ENCODE measurements at regions not wholly inside any gene's neighbourhood (a gene's known extent, or its start where the extent isn't known, plus 50 kb on each side); places are given as distances from the start of the nearest gene placed in this dataset.
"Not testable (repeated sequence)": the region's sequence is repeated elsewhere in the genome, so short reads cannot be mapped to it uniquely, and the experiment has no call there.

DNA sequence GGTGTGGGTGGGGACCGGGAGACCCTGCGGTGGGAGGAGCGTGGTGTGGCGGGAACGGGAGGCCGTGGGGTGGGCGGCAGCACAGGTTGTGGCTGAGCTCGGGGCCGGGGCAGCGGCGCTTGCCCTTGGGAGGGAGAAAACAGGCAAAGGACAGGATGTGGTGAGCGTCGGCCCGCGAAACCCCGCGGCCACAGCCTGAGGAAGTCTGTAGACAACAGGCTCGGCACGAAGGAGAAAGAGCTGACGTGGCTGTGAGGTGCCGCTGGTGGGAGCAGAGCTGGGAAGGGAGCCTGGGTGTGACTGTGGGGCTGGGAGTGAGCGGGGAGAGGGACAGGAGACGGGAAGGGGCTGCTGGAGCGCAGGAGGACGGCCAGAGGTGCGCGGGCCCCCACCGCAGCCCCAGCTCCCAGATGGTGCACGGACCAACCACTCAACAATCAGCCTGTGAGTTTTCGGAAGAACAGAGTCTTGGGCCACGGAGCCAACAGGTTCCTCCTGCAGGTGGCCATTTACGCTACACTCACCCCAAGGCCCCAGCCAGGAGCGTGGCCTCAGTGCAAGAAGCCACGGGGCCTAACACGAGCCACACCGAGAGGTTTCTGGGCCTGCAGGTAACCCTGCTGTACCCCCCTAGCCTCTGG is 202.8 kb downstream of the DLL1 start:
- Histone ChIP-seq H3K4me3 (ENCODE audit: low read depth, low read length) (no peak overlapping the region), H4K8ac (ENCODE audit: low read depth, low read length) (no peak overlapping the region), H3K9ac (ENCODE audit: low read length) (no peak overlapping the region), H3K4me2 (ENCODE audit: low read length) (no peak overlapping the region), H3K23ac (ENCODE audit: low read length) (no peak overlapping the region), H2BK120ac (ENCODE audit: insufficient read depth, low read length, poor library complexity) (no peak overlapping the region), H2BK12ac (ENCODE audit: low read length) (no peak overlapping the region), H3K27ac (ENCODE audit: low read depth, low read length) (no peak overlapping the region), H3K36me3 (ENCODE audit: control insufficient read depth in 1 of 2, insufficient read depth in 2 of 2, low read length in 2 of 2) (no peaks in the 10 kb centered on the region), H3K79me2 (ENCODE audit: control insufficient read depth, insufficient read depth, low read length, poor library complexity) (no peaks in the 10 kb centered on the region), H3K9me3 (ENCODE audit: insufficient read depth, low read depth, low read length) (peaks cover 6% of the 10 kb centered on the region), H3K27me3 (ENCODE audit: insufficient read depth, low read length) (no peaks in the 10 kb centered on the region), H2AFZ (ENCODE audit: insufficient read depth, low read length, poor library complexity) (no peak overlapping the region), H3K4me1 (ENCODE audit: control insufficient read depth in 1 of 2, insufficient read depth in 2 of 2, low read length in 2 of 2) (peaks cover 0 to 2% of the 10 kb centered on the region in 2 experiments), H3K18ac (ENCODE audit: low read length) (no peak overlapping the region), H2BK5ac (ENCODE audit: low read depth, low read length, poor library complexity) (no peak overlapping the region), H3K79me1 (ENCODE audit: low read length) (no peaks in the 10 kb centered on the region), H4K91ac (ENCODE audit: low read depth, low read length) (no peak overlapping the region), H3K14ac (ENCODE audit: low read length) (no peak overlapping the region), H4K12ac (ENCODE audit: low read depth, low read length) (no peak overlapping the region), H3K4ac (ENCODE audit: low read depth, low read length) (no peak overlapping the region), H2AK5ac (ENCODE audit: low read length) (no peak overlapping the region)
- peak in 1 of 2 donors; percentile 4 for DNase-seq
- WGBS (ENCODE audit: extremely low coverage, insufficient coverage, insufficient read length) = no CpG with 5 or more reads among the region's 36 CpGs

DNA sequence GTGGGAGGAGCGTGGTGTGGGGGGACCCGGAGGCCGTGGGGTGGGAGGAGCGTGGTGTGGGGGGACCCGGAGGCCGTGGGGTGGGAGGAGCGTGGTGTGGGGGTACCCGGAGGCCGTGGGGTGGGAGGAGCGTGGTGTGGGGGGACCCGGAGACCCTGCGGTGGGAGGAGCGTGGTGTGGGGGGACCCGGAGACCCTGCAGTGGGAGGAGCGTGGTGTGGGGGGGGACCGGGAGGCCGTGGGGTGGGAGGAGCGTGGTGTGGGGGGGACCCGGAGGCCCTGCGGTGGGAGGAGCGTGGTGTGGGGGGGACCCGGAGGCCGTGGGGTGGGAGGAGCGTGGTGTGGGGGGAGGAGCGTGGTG is 203.5 kb downstream of the DLL1 start:
- H3K14ac ChIP-seq (ENCODE audit: low read length) = not testable (repeated sequence)
- no CpG with 5 or more reads among the region's 25 CpGs for WGBS (ENCODE audit: extremely low coverage, insufficient coverage, insufficient read length)

DNA sequence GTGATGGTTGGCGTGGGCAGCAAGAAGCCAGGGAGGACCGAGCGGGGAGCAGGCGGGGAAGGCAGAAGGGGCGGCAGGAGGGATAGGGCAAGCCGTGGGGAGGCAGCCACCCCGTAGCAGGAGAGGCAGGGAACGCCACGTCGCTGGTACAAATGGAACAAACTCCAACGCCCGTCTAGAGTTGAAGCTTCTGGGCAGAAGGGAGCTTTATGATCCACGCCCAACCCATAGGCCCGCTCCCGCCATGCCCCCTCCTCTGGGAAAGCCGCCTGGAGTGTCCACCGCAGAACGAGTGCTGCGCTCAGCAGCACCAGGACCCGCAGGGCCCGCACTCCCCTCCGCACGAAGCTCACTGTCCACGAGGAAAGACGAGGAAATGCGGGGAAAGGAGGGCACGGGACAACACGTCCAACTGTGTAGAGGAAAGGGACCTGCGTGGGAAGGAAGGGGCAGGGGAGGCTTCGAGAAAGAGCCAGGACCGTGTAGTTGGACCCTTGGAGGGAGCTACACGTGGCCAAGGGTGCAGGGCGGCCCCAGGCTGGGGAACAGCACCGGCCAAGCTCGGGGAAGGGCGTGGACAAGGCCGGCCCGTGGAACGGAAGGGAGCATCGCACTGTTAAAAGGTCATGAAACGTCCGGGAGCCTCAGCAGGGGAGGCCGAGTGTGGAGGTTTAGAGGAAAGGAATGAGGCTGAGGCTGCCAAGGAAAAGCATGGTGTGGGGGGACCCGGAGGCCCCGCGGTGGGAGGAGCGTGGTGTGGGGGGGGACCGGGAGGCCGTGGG is 204.0 kb downstream of the DLL1 start:
- Histone ChIP-seq H3K14ac (ENCODE audit: low read length) (no peak overlapping the region), H3K79me2 (ENCODE audit: control insufficient read depth, insufficient read depth, low read length, poor library complexity) (no peaks in the 10 kb centered on the region), H4K12ac (ENCODE audit: low read depth, low read length) (no peak overlapping the region), H3K18ac (ENCODE audit: low read length) (no peak overlapping the region), H3K4me1 (ENCODE audit: control insufficient read depth in 1 of 2, insufficient read depth in 2 of 2, low read length in 2 of 2) (peaks cover 0 to 2% of the 10 kb centered on the region in 2 experiments), H3K23ac (ENCODE audit: low read length) (no peak overlapping the region), H2AFZ (ENCODE audit: insufficient read depth, low read length, poor library complexity) (no peak overlapping the region), H3K79me1 (ENCODE audit: low read length) (no peaks in the 10 kb centered on the region), H3K4me2 (ENCODE audit: low read length) (no peak overlapping the region), H2BK12ac (ENCODE audit: low read length) (no peak overlapping the region), H4K8ac (ENCODE audit: low read depth, low read length) (no peak overlapping the region), H3K4me3 (ENCODE audit: low read depth, low read length) (no peak overlapping the region), H3K27ac (ENCODE audit: low read depth, low read length) (no peak overlapping the region), H3K4ac (ENCODE audit: low read depth, low read length) (no peak overlapping the region), H2BK120ac (ENCODE audit: insufficient read depth, low read length, poor library complexity) (no peak overlapping the region), H3K27me3 (ENCODE audit: insufficient read depth, low read length) (no peaks in the 10 kb centered on the region), H2BK5ac (ENCODE audit: low read depth, low read length, poor library complexity) (no peak overlapping the region), H4K91ac (ENCODE audit: low read depth, low read length) (no peak overlapping the region), H3K36me3 (ENCODE audit: control insufficient read depth in 1 of 2, insufficient read depth in 2 of 2, low read length in 2 of 2) (no peaks in the 10 kb centered on the region), H3K9ac (ENCODE audit: low read length) (no peak overlapping the region), H3K9me3 (ENCODE audit: insufficient read depth, low read depth, low read length) (peaks cover 3% of the 10 kb centered on the region), H2AK5ac (ENCODE audit: low read length) (no peak overlapping the region)
- WGBS (ENCODE audit: extremely low coverage, insufficient coverage, insufficient read length) = no CpG with 5 or more reads among the region's 49 CpGs
- DNase-seq = no peak

More for the DNA sequence above, 203.5 kb downstream of the DLL1 start:
- H3K18ac ChIP-seq (ENCODE audit: low read length); H4K8ac ChIP-seq (ENCODE audit: low read depth, low read length); H3K4me2 ChIP-seq (ENCODE audit: low read length); H3K9me3 ChIP-seq (ENCODE audit: insufficient read depth, low read depth, low read length); H3K27me3 ChIP-seq (ENCODE audit: insufficient read depth, low read length); H2BK120ac ChIP-seq (ENCODE audit: insufficient read depth, low read length, poor library complexity); H3K79me1 ChIP-seq (ENCODE audit: low read length); DNase-seq; H3K4ac ChIP-seq (ENCODE audit: low read depth, low read length); H2BK12ac ChIP-seq (ENCODE audit: low read length); H3K4me1 ChIP-seq (ENCODE audit: control insufficient read depth in 1 of 2, insufficient read depth in 2 of 2, low read length in 2 of 2); H4K12ac ChIP-seq (ENCODE audit: low read depth, low read length); H3K27ac ChIP-seq (ENCODE audit: low read depth, low read length); H3K36me3 ChIP-seq (ENCODE audit: control insufficient read depth in 1 of 2, insufficient read depth in 2 of 2, low read length in 2 of 2); H2AK5ac ChIP-seq (ENCODE audit: low read length); H2BK5ac ChIP-seq (ENCODE audit: low read depth, low read length, poor library complexity); H3K4me3 ChIP-seq (ENCODE audit: low read depth, low read length); H3K23ac ChIP-seq (ENCODE audit: low read length); H4K91ac ChIP-seq (ENCODE audit: low read depth, low read length); H3K9ac ChIP-seq (ENCODE audit: low read length); H2AFZ ChIP-seq (ENCODE audit: insufficient read depth, low read length, poor library complexity); H3K79me2 ChIP-seq (ENCODE audit: control insufficient read depth, insufficient read depth, low read length, poor library complexity): not testable (repeated sequence)

DNA sequence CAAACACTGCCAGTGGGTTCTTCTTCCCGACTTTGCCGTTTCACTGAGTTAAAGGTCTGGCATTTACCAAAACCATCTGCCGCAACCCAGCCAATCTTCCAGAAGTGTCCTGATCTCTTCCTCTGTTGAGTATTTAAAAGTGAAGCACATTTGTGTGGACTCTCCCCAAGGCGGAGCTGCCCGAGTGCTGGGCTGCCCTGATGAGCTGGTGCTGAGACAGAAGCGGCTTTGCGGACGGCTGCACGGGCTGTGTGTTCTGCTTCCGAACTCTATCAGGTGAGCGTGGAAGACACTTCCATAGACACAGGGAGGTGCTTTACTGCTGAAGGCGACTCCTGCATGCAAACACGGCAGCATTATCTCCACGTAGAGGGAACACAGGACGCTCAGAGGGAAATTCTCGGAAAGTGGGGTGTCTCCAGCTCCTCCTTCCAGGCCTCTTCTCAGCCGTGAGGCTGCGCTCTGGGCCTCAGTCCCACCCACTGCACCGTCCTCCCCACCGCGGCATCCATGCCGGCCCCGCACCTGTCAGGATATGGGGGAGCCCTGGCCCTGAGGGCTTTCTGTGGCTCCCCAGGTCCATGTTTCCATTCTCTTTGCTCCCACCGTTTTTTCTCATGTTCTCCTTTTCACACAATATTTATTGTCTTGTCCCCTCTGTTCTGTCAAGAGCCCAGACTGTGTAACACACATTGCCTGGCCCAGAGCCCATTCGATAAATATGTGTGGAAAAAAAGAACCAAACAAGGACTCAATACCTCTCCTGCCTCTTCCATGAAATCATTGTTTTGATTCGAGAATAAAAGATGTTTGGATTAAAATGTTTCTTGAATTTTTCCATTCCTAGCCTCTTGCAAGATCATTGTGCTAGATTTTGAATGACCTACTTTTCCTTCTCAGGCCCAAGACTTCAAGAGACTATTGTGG is 205.1 kb downstream of the DLL1 start:
- Histone ChIP-seq H2AFZ (ENCODE audit: insufficient read depth, low read length, poor library complexity) (no peak overlapping the region), H3K14ac (ENCODE audit: low read length) (no peak overlapping the region), H3K27ac (ENCODE audit: low read depth, low read length) (no peak overlapping the region), H4K12ac (ENCODE audit: low read depth, low read length) (no peak overlapping the region), H3K79me2 (ENCODE audit: control insufficient read depth, insufficient read depth, low read length, poor library complexity) (no peaks in the 10 kb centered on the region), H3K4me1 (ENCODE audit: control insufficient read depth in 1 of 2, insufficient read depth in 2 of 2, low read length in 2 of 2) (peaks cover 0 to 2% of the 10 kb centered on the region in 2 experiments), H4K91ac (ENCODE audit: low read depth, low read length) (no peak overlapping the region), H2BK5ac (ENCODE audit: low read depth, low read length, poor library complexity) (no peak overlapping the region), H2BK12ac (ENCODE audit: low read length) (no peak overlapping the region), H3K18ac (ENCODE audit: low read length) (no peak overlapping the region), H4K8ac (ENCODE audit: low read depth, low read length) (no peak overlapping the region), H3K27me3 (ENCODE audit: insufficient read depth, low read length) (no peaks in the 10 kb centered on the region), H2AK5ac (ENCODE audit: low read length) (no peak overlapping the region), H2BK120ac (ENCODE audit: insufficient read depth, low read length, poor library complexity) (no peak overlapping the region), H3K79me1 (ENCODE audit: low read length) (no peaks in the 10 kb centered on the region), H3K4me2 (ENCODE audit: low read length) (no peak overlapping the region), H3K4ac (ENCODE audit: low read depth, low read length) (no peak overlapping the region), H3K36me3 (ENCODE audit: control insufficient read depth in 1 of 2, insufficient read depth in 2 of 2, low read length in 2 of 2) (no peaks in the 10 kb centered on the region), H3K9me3 (ENCODE audit: insufficient read depth, low read depth, low read length) (peaks cover 3% of the 10 kb centered on the region), H3K4me3 (ENCODE audit: low read depth, low read length) (no peak overlapping the region), H3K23ac (ENCODE audit: low read length) (no peak overlapping the region), H3K9ac (ENCODE audit: low read length) (no peak overlapping the region)
- no CpG with 5 or more reads among the region's 26 CpGs for WGBS (ENCODE audit: extremely low coverage, insufficient coverage, insufficient read length)
- no peak for DNase-seq

Data from trophoblast cell (in vitro differentiated cells and primary cell).